GM04504 (cell line): ENCODE measurements at regions not wholly inside any gene's neighbourhood (a gene's known extent, or its start where the extent isn't known, plus 50 kb on each side); places are given as distances from the start of the nearest gene placed in this dataset.

ENCODE experiments used
- DNase-seq: peaks from one replicate; pipeline ENCODE4 v3.0.0-alpha.2; 2012; ENCODE audit warnings: low read depth

- no peak for DNase-seq
Measured at GRCh38 chr10:117670116-117670904, 127.8 kb downstream of the EMX2 start.

- no peak for DNase-seq
Measured at GRCh38 chr10:117673230-117674010, 130.9 kb downstream of the EMX2 start.

- DNase-seq: no peak
Measured at GRCh38 chr10:117674201-117674600, 131.7 kb downstream of the EMX2 start.

GRCh38 chr10:117674646-117675045, 132.1 kb downstream of the EMX2 start:
- no peak for DNase-seq

- DNase-seq: no peak
Measured at GRCh38 chr10:117675514-117676055, 133.0 kb downstream of the EMX2 start.

- DNase-seq: no peak
Measured at GRCh38 chr10:117677239-117677638, 134.7 kb downstream of the EMX2 start.

GRCh38 chr10:117677890-117678500, 135.4 kb downstream of the EMX2 start:
- no peak for DNase-seq

DNA sequence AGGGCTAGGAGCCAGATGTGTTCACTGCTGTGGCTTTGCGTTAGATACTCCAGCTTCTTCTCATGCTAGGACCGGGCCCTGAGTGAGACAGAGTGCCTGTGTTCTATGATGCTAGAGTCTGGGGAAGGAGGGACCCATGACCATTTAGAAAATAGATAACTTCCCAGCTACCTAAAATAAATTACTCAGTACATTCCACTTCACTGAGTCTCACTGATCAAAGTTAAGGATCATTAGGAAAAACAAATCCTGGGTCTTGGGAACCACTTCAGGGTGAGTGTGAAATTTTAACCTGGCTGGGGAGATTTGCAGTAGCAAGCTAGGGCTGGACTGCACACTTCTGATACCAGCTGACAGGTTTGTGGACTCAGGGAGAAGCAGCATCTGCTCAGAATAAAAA, 138.1 kb downstream of the EMX2 start:
- no peak for DNase-seq

GRCh38 chr10:117681104-117681503, 138.6 kb downstream of the EMX2 start:
- no peak for DNase-seq

DNA sequence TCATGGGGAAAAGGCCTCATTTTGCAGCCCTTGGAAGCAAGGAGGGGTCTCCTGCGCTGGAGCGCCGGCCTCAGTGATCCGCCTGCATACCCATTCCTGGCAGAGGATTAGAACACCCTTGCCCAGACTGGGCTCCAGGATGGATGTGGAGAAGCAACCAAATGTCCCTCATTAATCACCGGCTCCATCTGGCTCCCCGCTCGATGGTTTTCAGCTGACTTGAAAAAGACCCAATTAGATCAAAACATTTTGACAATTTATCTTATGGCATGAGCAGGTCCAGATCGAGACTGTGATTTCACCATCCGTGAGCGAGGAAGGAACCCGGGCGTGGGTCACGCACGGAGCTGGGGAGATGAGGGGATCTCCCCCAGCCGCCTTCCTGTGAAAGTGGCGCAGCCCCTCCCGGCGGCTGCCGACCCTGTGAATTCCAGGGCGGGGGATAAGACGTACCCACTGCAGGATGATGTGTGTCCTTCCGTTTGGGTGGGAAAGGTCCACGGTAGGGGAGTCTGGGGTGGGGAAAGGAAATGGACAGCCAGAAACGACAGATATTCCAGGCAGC, 141.6 kb downstream of the EMX2 start:
- DNase-seq: no peak

DNA sequence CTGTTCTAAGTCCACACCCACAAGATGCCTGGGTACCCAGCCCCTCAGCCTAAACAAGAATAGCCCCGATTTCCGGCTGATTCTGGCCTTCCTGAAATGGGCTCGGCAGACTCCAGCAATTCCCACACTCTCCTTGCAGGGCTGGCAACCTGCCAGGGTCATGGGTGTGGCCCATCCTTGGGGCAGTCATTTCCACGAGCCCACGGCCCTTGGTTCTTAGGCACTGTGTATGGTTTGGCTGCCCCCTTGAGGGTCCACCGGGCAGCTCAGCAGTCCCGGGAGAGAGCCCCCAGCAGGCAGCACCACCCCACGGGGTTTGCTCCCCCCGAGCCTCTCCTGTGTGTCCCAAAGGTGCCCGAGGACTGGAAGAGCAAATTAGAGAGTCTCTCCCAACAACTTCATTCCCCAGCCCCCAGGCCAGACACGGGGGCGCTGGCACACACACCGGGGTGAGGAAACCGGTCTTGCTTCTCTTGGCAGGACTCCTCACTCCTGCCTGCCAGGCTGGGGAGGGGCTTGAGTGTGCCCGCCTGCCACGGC, 142.2 kb downstream of the EMX2 start:
- peak; percentile 52 for DNase-seq

- DNase-seq: no peak
Measured at GRCh38 chr10:117685431-117685830, 142.9 kb downstream of the EMX2 start.

DNA sequence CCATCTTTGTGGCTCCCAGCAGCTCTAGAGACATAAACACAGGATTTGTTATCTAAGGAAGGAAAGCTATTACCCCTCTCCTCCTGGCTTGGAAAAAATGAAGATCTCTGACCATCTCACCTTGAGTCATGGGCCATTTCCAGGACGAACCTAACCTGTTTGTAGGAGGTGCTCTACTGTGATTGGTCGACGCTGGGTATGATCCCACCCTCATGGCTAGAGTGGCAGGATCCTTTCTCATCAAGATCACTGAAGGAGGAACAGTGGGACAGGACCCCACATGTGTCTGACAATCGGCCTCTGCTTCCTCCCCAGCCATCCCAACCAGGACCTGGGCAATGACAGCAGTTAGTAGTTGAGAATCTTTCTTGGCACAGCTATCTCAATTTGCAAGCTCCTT, 144.1 kb downstream of the EMX2 start:
- DNase-seq: no peak

- DNase-seq: no peak
Measured at GRCh38 chr10:117688358-117688757, 145.8 kb downstream of the EMX2 start.

DNA sequence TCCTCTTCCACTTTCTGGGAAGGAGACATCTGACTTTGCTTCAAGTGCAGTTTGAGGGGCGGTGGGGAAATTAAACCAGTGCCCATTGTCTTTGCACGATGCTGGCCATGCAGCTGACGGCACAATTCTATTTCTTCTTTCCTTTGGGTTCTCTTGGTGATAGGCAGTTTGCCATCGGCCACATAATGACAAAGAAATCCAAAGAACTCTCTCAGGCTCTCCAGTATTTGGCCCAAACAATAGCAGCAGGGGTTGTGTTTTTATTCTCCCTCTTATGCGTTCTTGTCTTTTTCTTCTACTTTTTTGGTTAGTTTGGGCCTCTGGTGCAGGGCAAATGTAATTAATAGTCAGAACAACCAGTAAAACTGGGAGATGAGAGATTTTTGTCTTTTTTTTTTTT, 147.0 kb downstream of the EMX2 start:
- DNase-seq: no peak

GRCh38 chr10:117690359-117690758, 147.8 kb downstream of the EMX2 start:
- no peak for DNase-seq

DNA sequence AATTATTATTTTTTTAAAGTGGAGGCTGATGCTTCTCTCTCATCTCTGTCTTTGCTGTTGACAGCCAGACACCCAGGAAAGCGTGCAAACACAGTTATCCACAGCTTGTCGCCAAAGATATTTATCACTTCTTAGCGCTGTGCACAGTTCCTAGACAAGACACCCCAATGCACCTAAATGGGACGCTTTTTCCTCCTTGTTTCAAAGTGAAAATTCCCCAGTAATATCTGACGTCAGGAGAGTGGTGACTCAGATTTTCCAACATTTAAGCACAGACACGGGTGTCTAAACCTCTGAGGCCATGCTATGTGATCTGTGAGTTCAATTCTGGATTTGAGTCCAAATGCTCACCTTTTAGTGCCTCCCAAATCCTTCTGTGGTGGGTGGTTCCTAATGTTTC, 151.6 kb downstream of the EMX2 start:
- no peak for DNase-seq

DNA sequence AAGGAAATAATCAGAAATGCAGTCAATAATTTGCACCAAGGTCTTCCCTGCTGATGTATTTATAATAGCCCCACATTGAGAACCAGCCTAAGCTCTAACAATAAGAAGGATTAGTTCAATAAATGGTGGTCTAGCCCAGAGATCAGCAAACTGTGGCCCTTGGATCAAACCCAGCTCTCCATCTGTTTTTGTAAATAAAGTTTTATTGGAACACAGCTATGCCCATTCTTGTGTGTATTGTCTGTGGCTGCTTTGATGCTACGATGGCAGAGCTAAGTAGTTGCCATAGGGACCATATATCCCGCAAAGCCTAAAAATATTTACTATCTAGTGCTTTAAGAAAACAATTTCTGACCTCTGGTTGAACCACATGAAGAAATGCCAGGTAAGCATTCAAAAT, 154.9 kb downstream of the EMX2 start:
- DNase-seq: no peak

DNA sequence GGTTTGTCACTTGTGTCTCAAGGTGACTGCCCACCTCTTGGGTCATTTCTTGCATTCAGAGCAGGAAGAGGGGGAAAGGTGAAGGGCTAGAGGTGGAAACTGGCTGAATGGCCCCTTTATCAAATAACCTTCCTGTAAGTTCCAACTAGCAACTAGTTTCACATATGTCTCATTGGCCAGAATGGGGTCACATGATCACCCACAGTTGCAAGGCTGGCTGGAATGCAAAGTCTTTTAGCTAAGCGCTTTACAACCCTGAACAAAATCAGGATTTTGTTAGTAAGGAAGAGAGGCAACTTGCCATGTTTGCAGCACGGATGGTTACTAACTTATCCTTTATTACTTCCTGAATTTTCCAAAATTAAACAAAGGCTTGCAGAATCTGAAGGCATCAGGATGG, 156.3 kb downstream of the EMX2 start:
- no peak for DNase-seq

- DNase-seq: peak; percentile 34
Measured at GRCh38 chr10:117699436-117700075, 157.0 kb downstream of the EMX2 start.

GRCh38 chr10:117710181-117710798, 167.7 kb downstream of the EMX2 start:
- DNase-seq: no peak
